ENCODE measurements at regions not wholly inside any gene's neighbourhood (a gene's known extent, or its start where the extent isn't known, plus 50 kb on each side); places are given as distances from the start of the nearest gene placed in this dataset.
"Not testable (repeated sequence)": the region's sequence is repeated elsewhere in the genome, so short reads cannot be mapped to it uniquely, and the experiment has no call there.

DNA sequence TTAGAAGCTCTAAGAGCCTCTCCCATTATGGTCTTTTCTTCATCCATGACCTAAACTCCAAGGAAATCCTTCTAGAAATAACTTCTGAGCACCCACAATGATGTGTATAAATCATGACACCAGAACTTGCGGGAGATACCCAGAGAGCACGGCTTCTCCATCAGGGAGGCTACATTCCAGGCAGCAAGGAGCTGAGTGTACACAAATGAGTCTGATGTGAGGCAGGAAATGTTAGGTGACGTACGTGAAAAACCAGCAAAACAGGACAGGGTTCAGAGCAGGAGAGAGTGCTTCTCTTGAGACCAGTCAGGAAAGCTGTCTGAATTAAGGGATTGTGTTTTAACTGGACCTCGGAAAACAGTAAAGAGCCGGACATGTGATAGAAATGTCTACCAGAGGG is 58.1 kb upstream of the MRPS9 start:
- TF ChIP-seq, protein P1, sequence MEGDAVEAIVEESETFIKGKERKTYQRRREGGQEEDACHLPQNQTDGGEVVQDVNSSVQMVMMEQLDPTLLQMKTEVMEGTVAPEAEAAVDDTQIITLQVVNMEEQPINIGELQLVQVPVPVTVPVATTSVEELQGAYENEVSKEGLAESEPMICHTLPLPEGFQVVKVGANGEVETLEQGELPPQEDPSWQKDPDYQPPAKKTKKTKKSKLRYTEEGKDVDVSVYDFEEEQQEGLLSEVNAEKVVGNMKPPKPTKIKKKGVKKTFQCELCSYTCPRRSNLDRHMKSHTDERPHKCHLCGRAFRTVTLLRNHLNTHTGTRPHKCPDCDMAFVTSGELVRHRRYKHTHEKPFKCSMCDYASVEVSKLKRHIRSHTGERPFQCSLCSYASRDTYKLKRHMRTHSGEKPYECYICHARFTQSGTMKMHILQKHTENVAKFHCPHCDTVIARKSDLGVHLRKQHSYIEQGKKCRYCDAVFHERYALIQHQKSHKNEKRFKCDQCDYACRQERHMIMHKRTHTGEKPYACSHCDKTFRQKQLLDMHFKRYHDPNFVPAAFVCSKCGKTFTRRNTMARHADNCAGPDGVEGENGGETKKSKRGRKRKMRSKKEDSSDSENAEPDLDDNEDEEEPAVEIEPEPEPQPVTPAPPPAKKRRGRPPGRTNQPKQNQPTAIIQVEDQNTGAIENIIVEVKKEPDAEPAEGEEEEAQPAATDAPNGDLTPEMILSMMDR (IDR thresholded peaks at IDR 0.05): not testable (repeated sequence)
- not testable (repeated sequence) for TF ChIP-seq NR1H2 (CRISPR knock-in tag; IDR thresholded peaks at IDR 0.05)
- TF ChIP-seq, protein P2, sequence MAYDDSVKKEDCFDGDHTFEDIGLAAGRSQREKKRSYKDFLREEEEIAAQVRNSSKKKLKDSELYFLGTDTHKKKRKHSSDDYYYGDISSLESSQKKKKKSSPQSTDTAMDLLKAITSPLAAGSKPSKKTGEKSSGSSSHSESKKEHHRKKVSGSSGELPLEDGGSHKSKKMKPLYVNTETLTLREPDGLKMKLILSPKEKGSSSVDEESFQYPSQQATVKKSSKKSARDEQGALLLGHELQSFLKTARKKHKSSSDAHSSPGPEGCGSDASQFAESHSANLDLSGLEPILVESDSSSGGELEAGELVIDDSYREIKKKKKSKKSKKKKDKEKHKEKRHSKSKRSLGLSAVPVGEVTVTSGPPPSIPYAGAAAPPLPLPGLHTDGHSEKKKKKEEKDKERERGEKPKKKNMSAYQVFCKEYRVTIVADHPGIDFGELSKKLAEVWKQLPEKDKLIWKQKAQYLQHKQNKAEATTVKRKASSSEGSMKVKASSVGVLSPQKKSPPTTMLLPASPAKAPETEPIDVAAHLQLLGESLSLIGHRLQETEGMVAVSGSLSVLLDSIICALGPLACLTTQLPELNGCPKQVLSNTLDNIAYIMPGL (CRISPR knock-in tag; IDR thresholded peaks at IDR 0.05): not testable (repeated sequence)

All from WTC11 (cell line).